Hepatocyte (in vitro differentiated cells): ENCODE measurements at regions not wholly inside any gene's neighbourhood (a gene's known extent, or its start where the extent isn't known, plus 50 kb on each side); places are given as distances from the start of the nearest gene placed in this dataset.

Experiments used
- CTCF ChIP-seq: fragments of 200-600 bp; sonication (generic); IDR thresholded peaks from 2 replicates; pipeline ENCODE4 v1.5.1; 2016; ENCODE audit warnings: antibody characterized with exemption, mild to moderate bottlenecking; ENCODE audit not compliant: poor library complexity
- EZH2 ChIP-seq: fragments of 200-600 bp; sonication (generic); IDR thresholded peaks from 2 replicates; pipeline ENCODE4 v1.6.1; 2016; ENCODE audit warnings: antibody characterized with exemption, mild to moderate bottlenecking, borderline replicate concordance
- EZH2phosphoT487 ChIP-seq: fragments of 200-600 bp; sonication (generic); IDR thresholded peaks from one replicate; pipeline ENCODE4 v1.6.1; 2018; ENCODE audit warnings: antibody characterized with exemption, mild to moderate bottlenecking, low read depth, moderate library complexity; ENCODE audit not compliant: unreplicated experiment, severe bottlenecking

- TF ChIP-seq CTCF (peak; percentile 73), EZH2 (no peak), EZH2phosphoT487 (no peak)
Observed at GRCh38 chr5:44536650-44537260, 147.5 kb upstream of the FGF10 start.
